ENCODE measurements at regions not wholly inside any gene's neighbourhood (a gene's known extent, or its start where the extent isn't known, plus 50 kb on each side); places are given as distances from the start of the nearest gene placed in this dataset.

- H2AK9ac ChIP-seq (replicated peaks; ENCODE audit: low read depth, low read length, poor library complexity) = no peak overlapping the region
- H3K23ac ChIP-seq (ENCODE audit: low read depth, low read length) = no peak overlapping the region
- no peak overlapping the region for H3K4ac ChIP-seq (ENCODE audit: low read depth, low read length)
- H3K36me3 ChIP-seq (ENCODE audit: control insufficient read depth, insufficient read depth, low read length) = no peaks in the 10 kb centered on the region
- ChIA-PET CTCF (no interaction called here), POLR2A (ENCODE audit: unreplicated experiment) (no interaction called here)
- H3K4me1 ChIP-seq (ENCODE audit: control insufficient read depth, insufficient read depth, low read length) = no peaks in the 10 kb centered on the region; the same call in 1 of the 2 replicates
- peaks cover 8% of the 10 kb centered on the region; the same call in 1 of the 2 replicates for H3K9me1 ChIP-seq (ENCODE audit: insufficient read depth, low read length)
- no peak for DNase-seq
- H3K27ac ChIP-seq (ENCODE audit: insufficient read depth, low read length) = no peak overlapping the region
- H4K20me1 ChIP-seq (ENCODE audit: insufficient read depth, low read length) = no peaks in the 10 kb centered on the region
- H2AK5ac ChIP-seq (ENCODE audit: low read depth, low read length) = no peak overlapping the region
- H3K14ac ChIP-seq (replicated peaks; ENCODE audit: low read depth, low read length) = no peak overlapping the region
- no peak overlapping the region for H2BK120ac ChIP-seq (ENCODE audit: low read depth, low read length)
- H3K56ac ChIP-seq (ENCODE audit: extremely low read depth, insufficient read depth, low read length) = no peak overlapping the region
- H3K79me1 ChIP-seq (ENCODE audit: low read depth in 1 of 2, low read length in 2 of 2) = no peaks in the 10 kb centered on the region
- no peak overlapping the region for H3K9ac ChIP-seq (ENCODE audit: low read depth, low read length)
- no peak for ATAC-seq (ENCODE audit: low read depth)
- intact Hi-C loops (cut with micrococcal nuclease) = loop anchor here (5.0 kb wide), 1 partner anchor 654 kb away; no protein-coding TSS in a partner anchor
- no peak overlapping the region for H3K4me2 ChIP-seq (ENCODE audit: low read depth, low read length)
- TF ChIP-seq ELK1 (IDR thresholded peaks at IDR 0.05; ENCODE audit: borderline replicate concordance, low read depth, low read length) (no peak), FOS (IDR thresholded peaks at IDR 0.05; ENCODE audit: low read depth, low read length) (no peak), RAD21 (IDR thresholded peaks at IDR 0.05; ENCODE audit: low read length) (no peak), NFE2L2 (IDR thresholded peaks at IDR 0.05; ENCODE audit: low read depth, low read length) (no peak), MXI1 (IDR thresholded peaks at IDR 0.05; ENCODE audit: borderline replicate concordance, low read depth, low read length) (no peak)
- no peak overlapping the region for H2BK20ac ChIP-seq (ENCODE audit: low read depth, low read length)
- in situ Hi-C loops (cut with MboI; ENCODE audit: low sequenced_read_pairs) = no loop called here
- 60% methylated on average over 1 of the region's 3 CpGs; no CpG with 5 or more reads in 1 of the 2 experiments for WGBS, 2 experiments (ENCODE audit: extremely low coverage in 2 of 2, insufficient read length in 1 of 2)
- no peak overlapping the region for H2BK15ac ChIP-seq (ENCODE audit: low read depth, low read length)
- no peak overlapping the region for H4K91ac ChIP-seq (ENCODE audit: insufficient read depth, low read depth, low read length)
- dilution Hi-C loops (cut with HindIII; ENCODE audit: low sequenced_read_pairs, unreplicated experiment) = no loop called here
- H4K5ac ChIP-seq (ENCODE audit: low read depth, low read length) = no peak overlapping the region
- no peak overlapping the region for H3K4me3 ChIP-seq (ENCODE audit: insufficient read depth, low read depth, low read length)
- no peaks in the 10 kb centered on the region for H3K9me3 ChIP-seq (ENCODE audit: control insufficient read depth, insufficient read depth, low read length)
- no TSS peak for BruUV-seq (replicated peaks)
- no peak overlapping the region for H2BK5ac ChIP-seq (ENCODE audit: low read depth, low read length, poor library complexity, severe bottlenecking)
- H3K27me3 ChIP-seq (ENCODE audit: control insufficient read depth, insufficient read depth, low read length) = no peaks in the 10 kb centered on the region
- no peak overlapping the region for H4K8ac ChIP-seq (ENCODE audit: low read depth in 2 of 2, low read length in 2 of 2)
- H3K18ac ChIP-seq (ENCODE audit: low read depth, low read length) = no peak overlapping the region
- H2AFZ ChIP-seq (replicated peaks; ENCODE audit: low read length, poor library complexity) = no peak overlapping the region
Measured at GRCh38 chr16:65373097-65373496, 251.2 kb upstream of the CDH11 start.
